ENCODE measurements at regions not wholly inside any gene's neighbourhood (a gene's known extent, or its start where the extent isn't known, plus 50 kb on each side); places are given as distances from the start of the nearest gene placed in this dataset.
A peak's percentile ranks its signal among the peaks of the same experiment; 100 is the strongest.
"Not testable (repeated sequence)": the region's sequence is repeated elsewhere in the genome, so short reads cannot be mapped to it uniquely, and the experiment has no call there.

DNA sequence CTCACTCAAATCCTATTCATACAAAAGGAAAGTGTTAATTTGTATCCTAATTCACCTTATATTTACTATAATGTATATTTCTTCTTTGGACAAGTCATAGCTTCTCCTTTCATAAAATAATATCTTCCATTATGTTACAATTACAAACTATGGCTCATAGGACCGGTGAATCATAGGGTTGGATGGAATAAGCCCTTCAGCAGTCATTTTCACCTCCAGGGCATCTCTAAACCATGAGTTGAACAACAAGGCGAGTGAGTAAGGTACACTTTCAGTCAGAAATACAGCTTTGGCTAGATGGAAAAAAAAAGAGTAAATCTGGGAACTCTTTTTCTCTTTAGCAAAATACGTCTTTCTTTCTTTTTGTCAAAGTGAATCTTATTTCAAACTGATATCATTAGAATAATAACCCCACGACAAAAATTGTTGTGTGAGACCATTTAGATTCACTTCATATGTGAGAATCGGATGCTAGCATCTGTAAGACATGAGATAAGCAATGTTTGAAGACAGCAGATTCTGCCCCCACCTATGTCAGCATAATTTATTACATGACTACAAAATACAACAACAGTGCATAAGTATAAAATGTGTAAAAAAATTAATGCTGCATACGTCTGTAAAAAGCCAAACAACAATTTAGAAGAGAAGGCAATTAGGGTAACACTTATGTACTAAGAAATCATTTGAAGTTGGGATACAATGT is 184.4 kb upstream of the SLC38A2 start:
- no peak for DNase-seq (ENCODE audit: low spot score in 2 of 2)
- no peak for ATAC-seq (replicated peaks; ENCODE audit: extremely low read depth, poor library complexity, severe bottlenecking)
- H3K4me3 Mint-ChIP-seq = no peak overlapping the region

DNA sequence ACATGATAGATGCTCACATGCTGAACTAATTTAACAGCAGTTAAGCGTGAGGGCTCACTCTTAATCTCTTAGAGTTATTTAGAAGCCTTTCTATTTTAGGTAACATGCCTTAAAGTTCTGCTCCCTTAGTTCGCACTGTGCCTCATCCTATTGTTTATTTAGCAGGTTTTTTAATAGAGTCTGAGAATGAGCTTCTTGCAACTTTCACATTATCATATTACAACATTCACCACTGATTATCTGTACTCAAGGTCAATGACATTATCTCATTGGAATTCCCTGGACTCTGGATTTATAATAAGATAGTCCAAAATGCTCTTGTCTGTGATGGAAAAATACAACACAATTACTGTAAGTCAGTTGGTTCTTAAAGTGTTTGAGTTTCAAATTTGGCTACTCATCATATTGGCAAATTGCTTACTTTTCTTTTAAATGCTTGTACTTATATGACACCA is 183.6 kb upstream of the SLC38A2 start:
- ATAC-seq (replicated peaks; ENCODE audit: extremely low read depth, poor library complexity, severe bottlenecking) = no peak
- no peaks in the 10 kb centered on the region for H3K36me3 Mint-ChIP-seq (ENCODE audit: insufficient read depth)
- no peaks in the 10 kb centered on the region for H3K9me3 Mint-ChIP-seq
- no peak for DNase-seq (ENCODE audit: low spot score in 2 of 2)
- no peaks in the 10 kb centered on the region for H3K4me1 Mint-ChIP-seq
- H3K4me3 Mint-ChIP-seq = no peak overlapping the region
- no peak overlapping the region for H3K27ac Mint-ChIP-seq (ENCODE audit: low read depth)
- peaks cover 8% of the 10 kb centered on the region for H3K27me3 Mint-ChIP-seq

More for the DNA sequence above, 184.4 kb upstream of the SLC38A2 start:
- H3K36me3 Mint-ChIP-seq (ENCODE audit: insufficient read depth) = no peaks in the 10 kb centered on the region
- H3K27ac Mint-ChIP-seq (ENCODE audit: low read depth) = no peak overlapping the region
- no peaks in the 10 kb centered on the region for H3K9me3 Mint-ChIP-seq
- no peaks in the 10 kb centered on the region for H3K4me1 Mint-ChIP-seq
- peaks cover 8% of the 10 kb centered on the region for H3K27me3 Mint-ChIP-seq

DNA sequence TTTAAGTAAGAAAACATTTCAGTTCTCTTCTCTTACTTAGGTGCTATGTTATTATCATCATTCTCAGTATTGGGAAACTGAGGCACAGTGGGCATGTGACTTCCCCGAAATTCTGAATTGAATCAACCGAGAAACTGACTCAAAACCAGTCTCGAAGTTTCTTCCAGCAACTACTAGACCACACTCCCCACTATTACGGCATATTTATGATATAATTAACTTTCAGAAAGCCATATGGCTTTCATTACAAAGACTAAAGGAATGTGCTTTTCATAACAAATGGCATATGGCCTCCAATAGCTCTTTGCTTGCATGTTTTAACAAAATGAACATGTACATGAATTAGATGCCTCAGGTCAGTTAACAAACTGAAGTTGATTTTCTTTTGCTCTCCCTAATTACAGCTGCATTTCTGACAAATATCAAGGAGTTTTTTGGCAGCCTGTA is 182.9 kb upstream of the SLC38A2 start:
- no peaks in the 10 kb centered on the region for H3K36me3 Mint-ChIP-seq (ENCODE audit: insufficient read depth)
- H3K4me1 Mint-ChIP-seq = no peaks in the 10 kb centered on the region
- ATAC-seq (replicated peaks; ENCODE audit: extremely low read depth, poor library complexity, severe bottlenecking) (no peak), DNase-seq (ENCODE audit: low spot score in 2 of 2) (no peak)
- H3K9me3 Mint-ChIP-seq = no peaks in the 10 kb centered on the region
- H3K4me3 Mint-ChIP-seq = no peak overlapping the region
- H3K27ac Mint-ChIP-seq (ENCODE audit: low read depth) = no peak overlapping the region
- peaks cover 8% of the 10 kb centered on the region for H3K27me3 Mint-ChIP-seq

DNA sequence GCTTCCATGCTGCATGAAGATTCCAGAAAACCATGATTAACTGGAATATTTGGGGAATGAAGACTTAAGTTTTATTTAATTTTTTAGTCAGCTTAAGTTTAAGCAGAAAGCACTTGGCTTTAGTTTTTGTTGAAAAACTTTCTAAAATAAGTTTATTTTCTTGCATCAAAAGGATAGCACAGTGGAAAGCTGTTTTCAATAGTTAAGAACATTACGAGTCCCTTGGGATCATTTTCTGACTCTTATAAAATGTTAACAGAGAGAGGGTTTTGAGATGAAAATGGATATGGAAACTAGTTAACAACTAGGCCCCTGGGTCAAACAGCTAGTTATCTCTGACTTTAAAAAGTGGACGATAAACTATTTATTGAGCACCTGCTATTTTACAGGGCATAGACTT is 181.9 kb upstream of the SLC38A2 start:
- Mint-ChIP-seq H3K27ac (ENCODE audit: low read depth) (no peak overlapping the region), H3K36me3 (ENCODE audit: insufficient read depth) (no peaks in the 10 kb centered on the region), H3K9me3 (no peaks in the 10 kb centered on the region), H3K4me1 (no peaks in the 10 kb centered on the region), H3K4me3 (no peak overlapping the region), H3K27me3 (peaks cover 8% of the 10 kb centered on the region)
- DNase-seq (ENCODE audit: low spot score in 2 of 2) = no peak
- no peak for ATAC-seq (replicated peaks; ENCODE audit: extremely low read depth, poor library complexity, severe bottlenecking)

DNA sequence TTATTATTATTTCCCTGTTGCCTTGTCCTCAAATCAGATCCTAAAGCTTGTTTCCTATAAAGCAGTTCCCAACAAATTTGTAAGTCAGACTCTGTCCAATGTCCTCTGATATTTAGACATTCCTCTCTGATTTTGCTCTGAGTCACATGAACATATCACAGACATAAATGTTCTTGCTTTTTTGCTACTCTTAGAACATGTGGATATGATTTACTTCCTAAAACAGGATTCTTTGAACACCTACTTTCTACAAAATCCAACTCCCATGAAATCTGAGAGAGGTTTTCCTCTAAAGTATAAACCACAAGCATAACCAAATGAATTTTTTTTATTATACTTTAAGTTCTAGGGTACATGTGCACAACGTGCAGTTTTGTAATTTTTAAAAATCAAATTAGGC is 181.3 kb upstream of the SLC38A2 start:
- no peaks in the 10 kb centered on the region for H3K4me1 Mint-ChIP-seq
- ATAC-seq (replicated peaks; ENCODE audit: extremely low read depth, poor library complexity, severe bottlenecking) (no peak), DNase-seq (ENCODE audit: low spot score in 2 of 2) (no peak)
- no peak overlapping the region for H3K4me3 Mint-ChIP-seq
- H3K27me3 Mint-ChIP-seq = peaks cover 8% of the 10 kb centered on the region
- no peaks in the 10 kb centered on the region for H3K9me3 Mint-ChIP-seq
- no peaks in the 10 kb centered on the region for H3K36me3 Mint-ChIP-seq (ENCODE audit: insufficient read depth)
- H3K27ac Mint-ChIP-seq (ENCODE audit: low read depth) = no peak overlapping the region

DNA sequence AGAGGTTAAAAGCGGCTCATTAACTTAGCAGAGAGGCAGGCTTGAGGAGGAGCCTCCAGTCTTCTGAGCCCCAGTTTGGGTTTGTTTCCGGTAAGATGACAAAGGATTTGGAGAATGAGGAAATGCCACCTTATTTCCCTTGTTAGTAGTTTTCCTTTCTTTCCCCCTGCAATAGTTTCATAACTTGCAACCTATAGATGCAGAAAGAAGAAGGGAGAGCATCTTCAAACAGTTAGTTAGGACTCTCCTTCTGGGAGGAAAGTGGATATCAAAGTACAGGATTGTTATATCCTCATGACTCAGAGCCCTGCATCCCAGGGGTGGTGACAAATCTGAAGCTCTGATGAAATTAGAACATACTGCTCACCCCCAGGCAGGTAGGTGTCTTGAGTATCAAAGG is 180.7 kb upstream of the SLC38A2 start:
- H3K4me1 Mint-ChIP-seq = no peaks in the 10 kb centered on the region
- no peak overlapping the region for H3K27ac Mint-ChIP-seq (ENCODE audit: low read depth)
- no peaks in the 10 kb centered on the region for H3K36me3 Mint-ChIP-seq (ENCODE audit: insufficient read depth)
- no peaks in the 10 kb centered on the region for H3K9me3 Mint-ChIP-seq
- no peak overlapping the region for H3K4me3 Mint-ChIP-seq
- H3K27me3 Mint-ChIP-seq = peaks cover 8% of the 10 kb centered on the region
- ATAC-seq (replicated peaks; ENCODE audit: extremely low read depth, poor library complexity, severe bottlenecking) (no peak), DNase-seq (ENCODE audit: low spot score in 2 of 2) (no peak)

DNA sequence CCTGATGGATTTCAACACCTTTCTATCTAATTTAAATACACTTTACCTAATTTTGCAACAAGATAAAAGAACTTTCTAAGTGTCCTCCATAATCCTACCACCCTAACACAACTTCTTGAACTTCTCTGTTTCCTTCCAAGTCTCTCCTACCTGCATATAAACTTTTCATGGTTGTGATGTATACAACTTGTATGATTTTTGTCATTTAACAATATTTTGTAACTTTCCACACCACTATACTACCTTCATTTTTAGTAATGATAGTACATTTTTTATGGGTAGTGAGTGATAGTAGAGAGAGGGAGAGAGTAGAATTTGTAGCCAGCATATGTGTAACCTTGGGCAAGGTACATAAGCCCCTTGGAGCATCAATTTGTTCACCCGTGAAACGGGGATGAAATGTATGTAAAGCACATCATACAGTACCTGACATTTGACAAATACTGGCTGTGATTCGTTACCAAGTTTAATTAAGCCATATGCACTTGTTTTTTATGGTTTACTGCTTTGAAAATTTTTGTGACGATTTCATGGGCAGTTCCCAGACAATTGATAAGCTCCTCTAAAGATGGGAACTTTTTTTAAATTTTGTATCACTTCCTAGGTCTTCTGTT is 177.8 kb upstream of the SLC38A2 start:
- Mint-ChIP-seq H3K9me3 (no peaks in the 10 kb centered on the region), H3K27me3 (peaks cover 8% of the 10 kb centered on the region), H3K27ac (ENCODE audit: low read depth) (no peak overlapping the region), H3K4me1 (peaks cover 23% of the 10 kb centered on the region), H3K36me3 (ENCODE audit: insufficient read depth) (no peaks in the 10 kb centered on the region), H3K4me3 (no peak overlapping the region)
- ATAC-seq (replicated peaks; ENCODE audit: extremely low read depth, poor library complexity, severe bottlenecking) (no peak), DNase-seq (ENCODE audit: low spot score in 2 of 2) (no peak)

DNA sequence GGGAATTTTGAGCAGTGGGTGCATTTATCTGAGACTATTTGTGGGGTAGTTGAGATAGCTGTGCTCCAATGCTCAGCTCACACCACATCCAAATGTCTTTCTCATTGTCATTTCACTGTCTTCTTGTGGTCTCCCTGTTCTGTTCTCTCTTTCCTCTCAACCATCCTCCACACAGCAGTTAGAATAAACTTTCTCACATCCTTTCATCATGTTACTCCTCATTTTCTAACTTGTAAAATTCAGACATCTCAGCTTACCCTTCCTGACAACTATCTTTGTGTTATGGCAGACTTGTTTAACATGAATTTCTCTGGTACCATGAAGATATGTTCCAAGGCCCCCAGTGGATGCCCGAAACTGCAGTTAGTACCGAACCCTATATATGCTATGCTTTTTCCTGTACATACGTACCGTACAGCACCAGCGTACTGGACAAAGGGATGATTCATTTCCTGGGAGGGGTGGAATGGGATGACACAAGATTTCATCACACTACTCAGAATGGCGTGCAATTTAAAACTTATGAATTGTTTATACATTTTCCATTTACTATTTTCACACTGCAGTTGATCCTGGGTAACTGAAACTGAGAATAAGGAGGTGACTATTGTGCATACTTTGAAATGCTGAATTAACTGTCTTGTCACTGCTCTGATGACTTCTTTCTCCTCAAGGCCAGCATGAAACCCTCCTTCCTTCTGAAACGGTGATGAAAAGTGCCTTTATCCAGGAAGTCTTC is 177.1 kb upstream of the SLC38A2 start:
- Mint-ChIP-seq H3K27ac (ENCODE audit: low read depth) (no peak overlapping the region), H3K9me3 (no peaks in the 10 kb centered on the region), H3K4me3 (no peak overlapping the region), H3K36me3 (ENCODE audit: insufficient read depth) (no peaks in the 10 kb centered on the region), H3K27me3 (peaks cover 8% of the 10 kb centered on the region), H3K4me1 (peaks cover 23% of the 10 kb centered on the region)
- DNase-seq (ENCODE audit: low spot score in 2 of 2) (no peak), ATAC-seq (replicated peaks; ENCODE audit: extremely low read depth, poor library complexity, severe bottlenecking) (no peak)

DNA sequence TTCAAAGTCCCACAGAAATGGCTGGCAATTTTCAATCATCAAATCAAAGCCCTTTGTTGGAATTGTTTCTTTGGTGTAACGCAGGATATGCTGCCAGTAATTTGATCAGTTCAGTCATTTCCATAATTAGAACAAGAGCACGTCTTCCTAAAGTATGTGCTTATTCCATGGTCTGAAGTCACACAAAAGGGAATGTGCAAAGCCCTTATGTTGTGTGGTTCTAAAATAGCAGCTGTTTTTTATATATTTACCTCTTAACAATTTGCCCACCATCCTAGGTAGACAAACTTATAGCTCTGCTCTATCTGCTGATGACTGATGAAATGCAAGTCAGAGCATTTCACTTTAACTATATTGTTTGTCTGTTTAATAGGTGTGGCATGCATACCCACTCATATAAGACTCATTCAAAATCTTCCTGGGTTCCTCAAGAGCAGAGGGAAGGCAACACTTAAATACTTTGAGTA is 176.1 kb upstream of the SLC38A2 start:
- DNase-seq (ENCODE audit: low spot score in 2 of 2) (no peak), ATAC-seq (replicated peaks; ENCODE audit: extremely low read depth, poor library complexity, severe bottlenecking) (no peak)
- peaks cover 23% of the 10 kb centered on the region for H3K4me1 Mint-ChIP-seq
- peaks cover 8% of the 10 kb centered on the region for H3K27me3 Mint-ChIP-seq
- no peak overlapping the region for H3K4me3 Mint-ChIP-seq
- H3K27ac Mint-ChIP-seq (ENCODE audit: low read depth) = no peak overlapping the region
- no peaks in the 10 kb centered on the region for H3K9me3 Mint-ChIP-seq
- H3K36me3 Mint-ChIP-seq (ENCODE audit: insufficient read depth) = no peaks in the 10 kb centered on the region

DNA sequence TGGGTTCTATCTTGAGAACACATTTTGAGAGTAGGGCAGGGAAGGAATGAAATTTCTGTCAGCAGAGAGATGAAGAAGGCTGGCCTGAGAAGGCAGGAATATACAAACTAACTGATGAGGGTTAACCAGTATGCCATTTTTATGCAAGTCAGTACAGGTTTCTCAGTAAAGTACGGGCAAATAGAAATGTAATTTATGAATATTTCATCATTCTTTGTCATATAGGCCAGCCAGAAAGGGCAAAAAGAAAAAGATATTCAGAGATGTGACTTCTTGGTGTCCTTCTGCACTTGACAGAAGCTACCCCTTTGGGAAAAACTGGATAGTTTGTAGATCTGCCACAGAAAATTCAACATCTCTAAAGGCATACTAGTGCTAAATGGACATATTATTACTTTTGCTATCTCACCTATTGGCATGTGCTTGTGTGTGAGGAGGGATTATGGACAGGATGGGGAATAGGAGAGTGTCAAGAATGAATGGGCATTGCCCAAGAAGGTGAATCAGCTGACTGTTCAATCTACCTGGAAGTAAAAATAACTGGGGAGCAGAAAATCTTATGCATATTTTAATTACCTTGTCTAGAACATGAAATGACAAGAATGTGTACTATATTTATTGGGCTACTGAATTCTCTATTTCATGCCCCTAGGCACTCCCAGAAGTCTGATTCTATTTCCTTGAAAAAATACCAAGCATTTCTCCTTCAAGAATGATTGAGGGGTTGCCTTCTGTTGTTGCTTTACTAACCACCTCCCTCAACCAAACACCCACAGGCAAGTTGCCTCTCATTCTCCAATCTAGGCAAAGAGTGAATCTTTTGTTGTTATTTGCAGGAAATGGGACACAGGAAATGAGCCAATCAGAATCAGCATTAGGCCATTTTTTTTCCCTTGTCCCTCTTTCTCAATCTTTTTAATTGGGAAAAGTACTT is 175.1 kb upstream of the SLC38A2 start:
- H3K9me3 Mint-ChIP-seq = no peaks in the 10 kb centered on the region

DNA sequence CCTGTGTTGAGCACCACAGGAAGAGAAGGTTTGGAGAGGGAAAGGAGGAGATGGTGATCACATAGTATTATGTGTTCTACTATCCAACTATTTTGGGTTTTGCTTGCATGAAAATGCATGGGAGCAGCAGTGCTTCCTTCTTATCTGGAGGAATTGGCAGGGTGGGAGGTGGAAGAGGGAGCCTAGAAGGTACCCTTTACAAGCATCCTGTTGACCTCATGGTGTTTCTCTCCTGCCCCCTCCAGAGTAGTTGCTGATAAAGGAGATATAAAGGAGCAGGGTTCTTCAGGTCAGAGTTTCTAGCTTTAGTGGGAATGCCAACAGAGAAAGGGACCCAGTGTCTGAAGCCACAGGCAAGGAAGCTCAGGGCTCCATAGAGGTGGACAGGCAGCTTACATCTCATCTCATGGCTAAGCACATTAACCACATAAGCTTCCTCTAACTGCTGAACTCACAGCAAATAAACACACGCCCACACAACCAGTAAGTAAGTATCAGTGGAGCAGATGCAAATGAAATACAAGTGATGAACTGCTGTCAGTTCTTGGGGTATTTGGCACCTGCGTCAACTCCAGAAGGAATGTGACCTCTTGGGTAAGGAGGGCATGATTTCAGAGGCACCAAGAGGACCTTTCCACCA is 174.2 kb upstream of the SLC38A2 start:
- Mint-ChIP-seq H3K27ac (ENCODE audit: low read depth) (peak overlapping the region; percentile 17), H3K27me3 (no peaks in the 10 kb centered on the region), H3K4me1 (peaks cover 32% of the 10 kb centered on the region), H3K36me3 (ENCODE audit: insufficient read depth) (no peaks in the 10 kb centered on the region), H3K9me3 (no peaks in the 10 kb centered on the region), H3K4me3 (peak overlapping the region; percentile 29)
- DNase-seq (ENCODE audit: low spot score in 2 of 2) (no peak), ATAC-seq (replicated peaks; ENCODE audit: extremely low read depth, poor library complexity, severe bottlenecking) (peak; percentile 64)

More for the DNA sequence above, 175.1 kb upstream of the SLC38A2 start:
- H3K27me3 Mint-ChIP-seq = peaks cover 7% of the 10 kb centered on the region
- ATAC-seq (replicated peaks; ENCODE audit: extremely low read depth, poor library complexity, severe bottlenecking) (no peak), DNase-seq (ENCODE audit: low spot score in 2 of 2) (no peak)
- peaks cover 30% of the 10 kb centered on the region for H3K4me1 Mint-ChIP-seq
- H3K4me3 Mint-ChIP-seq = no peak overlapping the region
- H3K27ac Mint-ChIP-seq (ENCODE audit: low read depth) = no peak overlapping the region
- no peaks in the 10 kb centered on the region for H3K36me3 Mint-ChIP-seq (ENCODE audit: insufficient read depth)

DNA sequence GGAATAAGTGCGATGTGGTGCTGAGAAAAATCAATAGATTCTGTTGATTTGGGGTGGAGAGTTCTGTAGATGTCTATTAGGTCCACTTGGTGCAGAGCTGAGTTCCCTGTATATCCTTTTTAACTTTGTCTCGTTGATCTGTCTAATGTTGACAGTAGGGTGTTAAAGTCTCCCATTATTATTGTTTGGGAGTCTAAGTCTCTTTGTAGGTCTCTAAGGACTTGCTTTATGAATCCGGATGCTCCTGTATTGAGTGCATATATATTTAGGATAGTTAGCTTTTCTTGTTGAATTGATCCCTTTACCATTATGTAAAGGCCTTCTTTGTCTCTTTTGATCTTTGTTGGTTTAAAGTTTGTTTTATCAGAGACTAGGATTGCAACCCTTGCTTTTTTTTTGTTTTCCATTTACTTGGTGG is 170.8 kb upstream of the SLC38A2 start:
- not testable (repeated sequence) for H3K27me3 Mint-ChIP-seq; H3K36me3 Mint-ChIP-seq (ENCODE audit: insufficient read depth)
- H3K4me1 Mint-ChIP-seq = peaks cover 32% of the 10 kb centered on the region

More for the DNA sequence above, 170.8 kb upstream of the SLC38A2 start:
- not testable (repeated sequence) for H3K4me3 Mint-ChIP-seq; ATAC-seq (replicated peaks; ENCODE audit: extremely low read depth, poor library complexity, severe bottlenecking); H3K27ac Mint-ChIP-seq (ENCODE audit: low read depth); DNase-seq (ENCODE audit: low spot score in 2 of 2); H3K9me3 Mint-ChIP-seq

Data from central memory CD8-positive, alpha-beta T cell (primary cell).